H1 (cell line): ENCODE measurements at regions not wholly inside any gene's neighbourhood (a gene's known extent, or its start where the extent isn't known, plus 50 kb on each side); places are given as distances from the start of the nearest gene placed in this dataset.

ENCODE experiments used
- ATF2 ChIP-seq: IDR thresholded peaks from 2 replicates; pipeline ENCODE4 v1.6.1; 2012; ENCODE audit warnings: low read length, inconsistent platforms
- JUND ChIP-seq: IDR thresholded peaks from 2 replicates; pipeline ENCODE4 v1.6.1; 2011; ENCODE audit warnings: mild to moderate bottlenecking, improper control_type of control experiment, low read length
- MAX ChIP-seq: IDR thresholded peaks from 2 replicates; pipeline ENCODE4 v1.6.1; 2012; ENCODE audit warnings: inconsistent platforms
- NANOG ChIP-seq: IDR thresholded peaks from 2 replicates; pipeline ENCODE4 v1.6.1; 2011; ENCODE audit warnings: low read length, low read depth, mild to moderate bottlenecking, inconsistent platforms; ENCODE audit not compliant: insufficient read depth, poor library complexity, severe bottlenecking
- RXRA ChIP-seq: IDR thresholded peaks from 2 replicates; pipeline ENCODE4 v1.6.1; 2011; ENCODE audit warnings: low read depth, mild to moderate bottlenecking, low read length, moderate library complexity; ENCODE audit not compliant: insufficient read depth
- SP4 ChIP-seq: IDR thresholded peaks from 2 replicates; pipeline ENCODE4 v1.6.1; 2012; ENCODE audit warnings: low read length, inconsistent platforms
- TBP ChIP-seq: IDR thresholded peaks from 2 replicates; pipeline ENCODE4 v1.6.1; 2011; ENCODE audit warnings: low read depth, low read length, improper control_type of control experiment

- TF ChIP-seq MAX (no peak), TBP (no peak), RXRA (no peak), ATF2 (no peak), NANOG (no peak), SP4 (no peak), JUND (no peak)
Measured at GRCh38 chr13:79614250-79614918, 133.4 kb downstream of the NDFIP2 start (continued).
